ENCODE measurements at regions not wholly inside any gene's neighbourhood (a gene's known extent, or its start where the extent isn't known, plus 50 kb on each side); places are given as distances from the start of the nearest gene placed in this dataset.
"Not testable (repeated sequence)": the region's sequence is repeated elsewhere in the genome, so short reads cannot be mapped to it uniquely, and the experiment has no call there.

- not testable (repeated sequence) for TF ChIP-seq CTCF (optimal IDR thresholded peaks at IDR 0.05 in 1 of 3, IDR thresholded peaks at IDR 0.05 in 1 of 3, conservative IDR thresholded peaks at IDR 0.05 in 1 of 3; ENCODE audit: extremely low read depth in 1 of 3, insufficient read depth in 2 of 3, low read length in 3 of 3); EZH2 (IDR thresholded peaks at IDR 0.05; ENCODE audit: low read length)
Observed at GRCh38 chrX:7593370-7593769, 249.6 kb upstream of the VCX start.

All from keratinocyte (primary cell).